ENCODE measurements at regions not wholly inside any gene's neighbourhood (a gene's known extent, or its start where the extent isn't known, plus 50 kb on each side); places are given as distances from the start of the nearest gene placed in this dataset.

- no peaks in the 10 kb centered on the region for H4K20me1 ChIP-seq (ENCODE audit: insufficient read depth)
- H3K9me3 ChIP-seq (ENCODE audit: low read length): no peaks in the 10 kb centered on the region
- H3K4me3 ChIP-seq (ENCODE audit: low read length): no peak overlapping the region
- H3K9me2 ChIP-seq (ENCODE audit: insufficient read depth, low read length): no peaks in the 10 kb centered on the region
- no peak overlapping the region for H2AFZ ChIP-seq (ENCODE audit: low read depth, low read length)
- H3K9ac ChIP-seq (ENCODE audit: low read length): no peak overlapping the region
- TF ChIP-seq TAF1 (IDR thresholded peaks at IDR 0.05; ENCODE audit: low read depth) (no peak), EP300 (conservative IDR thresholded peaks at IDR 0.05; ENCODE audit: poor library complexity, severe bottlenecking) (no peak)
- H3K27ac ChIP-seq (ENCODE audit: low read length): no peak overlapping the region
- H3F3A ChIP-seq (ENCODE audit: insufficient read depth, low read length, poor library complexity, severe bottlenecking): no peaks in the 10 kb centered on the region
- no peaks in the 10 kb centered on the region for H3K27me3 ChIP-seq (ENCODE audit: insufficient read depth, low read depth, low read length)
- no peaks in the 10 kb centered on the region for H3K79me2 ChIP-seq (replicated peaks; ENCODE audit: insufficient read depth, low read length)
- no peak overlapping the region for H3K4me2 ChIP-seq (ENCODE audit: low read length)
- H3K36me3 ChIP-seq (ENCODE audit: insufficient read depth, low read length): no peaks in the 10 kb centered on the region
Observed at GRCh38 chr1:222123111-222123510, 381.2 kb upstream of the DUSP10 start.

- Histone ChIP-seq H2AFZ (ENCODE audit: low read depth, low read length) (no peak overlapping the region), H3K27ac (ENCODE audit: low read length) (no peak overlapping the region), H3K36me3 (ENCODE audit: insufficient read depth, low read length) (no peaks in the 10 kb centered on the region), H3K4me3 (ENCODE audit: low read length) (no peak overlapping the region), H3K4me2 (ENCODE audit: low read length) (no peak overlapping the region), H3K79me2 (replicated peaks; ENCODE audit: insufficient read depth, low read length) (no peaks in the 10 kb centered on the region), H3K27me3 (ENCODE audit: insufficient read depth, low read depth, low read length) (no peaks in the 10 kb centered on the region), H3K9me2 (ENCODE audit: insufficient read depth, low read length) (no peaks in the 10 kb centered on the region), H3K9ac (ENCODE audit: low read length) (no peak overlapping the region), H3K9me3 (ENCODE audit: low read length) (no peaks in the 10 kb centered on the region), H3F3A (ENCODE audit: insufficient read depth, low read length, poor library complexity, severe bottlenecking) (no peaks in the 10 kb centered on the region), H4K20me1 (ENCODE audit: insufficient read depth) (no peaks in the 10 kb centered on the region)
- no peak for TF ChIP-seq TAF1 (IDR thresholded peaks at IDR 0.05; ENCODE audit: low read depth)
Observed at GRCh38 chr1:222117809-222118208, 375.9 kb upstream of the DUSP10 start.

GRCh38 chr1:222114536-222115156 lies 372.8 kb upstream of the DUSP10 start:
- Histone ChIP-seq H2AFZ (ENCODE audit: low read depth, low read length) (no peak overlapping the region), H3K9me2 (ENCODE audit: insufficient read depth, low read length) (no peaks in the 10 kb centered on the region), H3K9ac (ENCODE audit: low read length) (no peak overlapping the region), H3K9me3 (ENCODE audit: low read length) (no peaks in the 10 kb centered on the region), H3K36me3 (ENCODE audit: insufficient read depth, low read length) (no peaks in the 10 kb centered on the region), H3K4me3 (ENCODE audit: low read length) (no peak overlapping the region), H3F3A (ENCODE audit: insufficient read depth, low read length, poor library complexity, severe bottlenecking) (no peaks in the 10 kb centered on the region), H3K79me2 (replicated peaks; ENCODE audit: insufficient read depth, low read length) (no peaks in the 10 kb centered on the region), H3K4me2 (ENCODE audit: low read length) (no peak overlapping the region), H3K27ac (ENCODE audit: low read length) (no peak overlapping the region), H4K20me1 (ENCODE audit: insufficient read depth) (no peaks in the 10 kb centered on the region), H3K27me3 (ENCODE audit: insufficient read depth, low read depth, low read length) (no peaks in the 10 kb centered on the region)
- no peak for TF ChIP-seq CTCF (IDR thresholded peaks at IDR 0.05; ENCODE audit: poor library complexity, severe bottlenecking)
- no peak for TF ChIP-seq REST (IDR thresholded peaks at IDR 0.05; ENCODE audit: borderline replicate concordance)
- no peak for TF ChIP-seq EZH2 (IDR thresholded peaks at IDR 0.05; ENCODE audit: borderline replicate concordance, insufficient read depth, low read length, poor library complexity, severe bottlenecking)
- no peak for TF ChIP-seq POLR2AphosphoS5 (IDR thresholded peaks at IDR 0.05)
- no peak for TF ChIP-seq TAF1 (IDR thresholded peaks at IDR 0.05; ENCODE audit: low read depth)
- TF ChIP-seq MXI1 (conservative IDR thresholded peaks at IDR 0.05; ENCODE audit: poor library complexity, severe bottlenecking): no peak
- TF ChIP-seq SMC3 (conservative IDR thresholded peaks at IDR 0.05; ENCODE audit: poor library complexity): no peak
- TF ChIP-seq EP300 (conservative IDR thresholded peaks at IDR 0.05; ENCODE audit: poor library complexity, severe bottlenecking): no peak
- TF ChIP-seq RAD21 (conservative IDR thresholded peaks at IDR 0.05): no peak

Data from neural cell (in vitro differentiated cells).